NK-92 (cell line): ENCODE measurements at regions not wholly inside any gene's neighbourhood (a gene's known extent, or its start where the extent isn't known, plus 50 kb on each side); places are given as distances from the start of the nearest gene placed in this dataset.

Source experiments
- DNase-seq: peaks from one replicate; lab custom pipeline; 2025; ENCODE audit not compliant: unreplicated experiment; lab: John Stamatoyannopoulos, UW

- no peak for DNase-seq
Measured at GRCh38 chr6:26214803-26215584, 127.8 kb downstream of the HFE start.

- DNase-seq: no peak
Measured at GRCh38 chr6:26215585-26216358, 128.5 kb downstream of the HFE start.

- no peak for DNase-seq
Measured at GRCh38 chr6:26216359-26216885, 129.2 kb downstream of the HFE start.

GRCh38 chr6:26216886-26217713 lies 129.9 kb downstream of the HFE start:
- DNase-seq: no peak

GRCh38 chr6:26217714-26218075 lies 130.5 kb downstream of the HFE start:
- no peak for DNase-seq

GRCh38 chr6:26218824-26219223 lies 131.6 kb downstream of the HFE start:
- no peak for DNase-seq

- no peak for DNase-seq
Measured at GRCh38 chr6:26220145-26220970, 133.1 kb downstream of the HFE start.

GRCh38 chr6:26221186-26221585 lies 134.0 kb downstream of the HFE start:
- DNase-seq: no peak

- DNase-seq: no peak
Measured at GRCh38 chr6:26222571-26222970, 135.3 kb downstream of the HFE start.

- DNase-seq: no peak
Measured at GRCh38 chr6:26223228-26223627, 136.0 kb downstream of the HFE start.

- DNase-seq: no peak
Measured at GRCh38 chr6:26223650-26224546, 136.7 kb downstream of the HFE start.

- no peak for DNase-seq
Measured at GRCh38 chr6:26224547-26224912, 137.3 kb downstream of the HFE start.

GRCh38 chr6:26224940-26225847 lies 138.0 kb downstream of the HFE start:
- DNase-seq: no peak

GRCh38 chr6:26225848-26226578 lies 138.8 kb downstream of the HFE start:
- DNase-seq: no peak

- DNase-seq: no peak
Measured at GRCh38 chr6:26226579-26226967, 138.4 kb upstream of the BTN3A2 start.

- DNase-seq: no peak
Measured at GRCh38 chr6:26230351-26230750, 134.6 kb upstream of the BTN3A2 start.

- DNase-seq: no peak
Measured at GRCh38 chr6:26231006-26231587, 133.9 kb upstream of the BTN3A2 start.
